Chondrocyte (in vitro differentiated cells): ENCODE measurements at regions not wholly inside any gene's neighbourhood (a gene's known extent, or its start where the extent isn't known, plus 50 kb on each side); places are given as distances from the start of the nearest gene placed in this dataset.

ENCODE experiments used
- DNase-seq: peaks from one replicate; pipeline ENCODE4 v3.0.0; 2021; ENCODE audit warnings: mixed read lengths, low spot score
- H3K27ac Mint-ChIP-seq: one replicate; pipeline ENCODE4 v1.8.0; 2021; ENCODE audit warnings: mild to moderate bottlenecking, moderate library complexity, mixed read lengths; ENCODE audit not compliant: unreplicated experiment
- H3K27me3 Mint-ChIP-seq: 2 replicates; pipeline ENCODE4 v1.8.0; 2021; ENCODE audit warnings: low read depth, mixed read lengths
- H3K36me3 Mint-ChIP-seq: 2 replicates; pipeline ENCODE4 v1.8.0; 2021; ENCODE audit warnings: low read depth, mixed read lengths
- H3K4me1 Mint-ChIP-seq: 2 replicates; pipeline ENCODE4 v1.8.0; 2021; ENCODE audit warnings: low read depth, mild to moderate bottlenecking, mixed read lengths
- H3K4me3 Mint-ChIP-seq: one replicate; pipeline ENCODE4 v1.8.0; 2021; ENCODE audit warnings: mild to moderate bottlenecking, moderate library complexity, mixed read lengths; ENCODE audit not compliant: unreplicated experiment
- H3K9me3 Mint-ChIP-seq: 2 replicates; pipeline ENCODE4 v1.8.0; 2021; ENCODE audit warnings: low read depth, mixed read lengths
- CTCF ChIP-seq: fragments of 200-600 bp; sonication (generic); IDR thresholded peaks from 2 replicates; pipeline ENCODE4 v1.5.0; 2021; ENCODE audit warnings: antibody characterized with exemption, mild to moderate bottlenecking, moderate library complexity

DNA sequence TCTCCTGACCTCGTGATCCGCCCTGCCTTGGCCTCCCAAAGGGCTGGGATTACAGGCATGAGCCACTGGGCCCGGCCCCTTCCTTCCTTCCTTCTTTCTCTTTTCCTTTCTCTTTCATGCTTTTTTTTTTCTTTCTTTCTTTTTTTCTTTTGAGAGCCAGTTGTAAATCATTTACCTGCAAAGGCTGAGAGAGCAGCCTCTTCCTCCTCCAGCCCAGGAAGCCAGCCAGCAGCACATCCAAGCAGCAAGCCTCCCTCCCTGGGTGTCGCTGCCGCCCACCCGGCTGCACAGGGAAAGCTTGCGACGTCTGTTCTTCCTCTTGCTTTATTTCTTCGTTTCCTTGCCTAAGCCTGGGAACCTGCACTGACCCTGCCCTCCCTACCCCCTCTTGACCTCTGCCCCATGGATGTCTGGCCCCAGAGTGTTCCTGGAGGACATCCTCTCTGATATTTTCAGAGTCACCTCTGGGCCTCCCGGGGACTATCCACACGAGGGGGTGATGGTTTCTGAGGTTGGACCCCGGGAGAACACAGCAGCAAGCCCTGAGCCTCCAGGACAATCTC, 62.8 kb upstream of the MYL10 start:
- peaks cover 27% of the 10 kb centered on the region for H3K4me1 Mint-ChIP-seq
- no peaks in the 10 kb centered on the region for H3K9me3 Mint-ChIP-seq
- DNase-seq, result no peak
- H3K27ac Mint-ChIP-seq, result no peak overlapping the region
- H3K4me3 Mint-ChIP-seq, result no peak overlapping the region
- no peaks in the 10 kb centered on the region for H3K27me3 Mint-ChIP-seq
- no peak for TF ChIP-seq CTCF
- H3K36me3 Mint-ChIP-seq, result no peaks in the 10 kb centered on the region

GRCh38 chr7:101693498-101694091, 64.5 kb upstream of the MYL10 start:
- Mint-ChIP-seq H3K4me1 (peaks cover 24% of the 10 kb centered on the region), H3K36me3 (no peaks in the 10 kb centered on the region), H3K4me3 (no peak overlapping the region), H3K27me3 (peaks cover 2% of the 10 kb centered on the region), H3K9me3 (no peaks in the 10 kb centered on the region), H3K27ac (no peak overlapping the region)
- no peak for DNase-seq
- no peak for TF ChIP-seq CTCF

GRCh38 chr7:101698964-101699363, 69.9 kb upstream of the MYL10 start:
- no peak for DNase-seq
- no peaks in the 10 kb centered on the region for H3K9me3 Mint-ChIP-seq
- no peaks in the 10 kb centered on the region for H3K36me3 Mint-ChIP-seq
- H3K27me3 Mint-ChIP-seq, result peaks cover 21% of the 10 kb centered on the region
- H3K4me3 Mint-ChIP-seq, result no peak overlapping the region
- no peak overlapping the region for H3K27ac Mint-ChIP-seq
- TF ChIP-seq CTCF, result no peak
- H3K4me1 Mint-ChIP-seq, result no peaks in the 10 kb centered on the region

DNA sequence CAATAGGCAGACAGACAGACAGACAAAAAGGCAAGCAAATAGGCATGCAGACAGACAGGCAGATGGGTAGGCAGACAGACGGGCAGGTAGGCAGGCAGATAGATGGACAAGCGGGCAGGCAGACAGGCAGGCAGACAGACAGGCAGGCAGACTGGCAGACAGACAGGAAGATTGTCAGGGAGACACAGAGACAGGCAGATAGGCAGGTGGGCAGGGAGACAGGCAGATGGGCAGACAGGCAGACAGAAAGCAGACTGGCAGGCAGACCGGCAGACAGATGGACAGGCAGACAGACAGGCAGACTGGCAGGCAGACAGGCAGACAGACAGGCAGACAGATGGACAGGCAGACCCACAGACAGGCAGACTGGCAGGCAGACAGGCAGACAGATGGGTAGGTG, 70.3 kb upstream of the MYL10 start:
- Mint-ChIP-seq H3K27ac (no peak overlapping the region), H3K27me3 (peaks cover 21% of the 10 kb centered on the region), H3K9me3 (no peaks in the 10 kb centered on the region), H3K4me3 (no peak overlapping the region), H3K4me1 (no peaks in the 10 kb centered on the region), H3K36me3 (no peaks in the 10 kb centered on the region)
- TF ChIP-seq CTCF, result no peak
- DNase-seq, result no peak

DNA sequence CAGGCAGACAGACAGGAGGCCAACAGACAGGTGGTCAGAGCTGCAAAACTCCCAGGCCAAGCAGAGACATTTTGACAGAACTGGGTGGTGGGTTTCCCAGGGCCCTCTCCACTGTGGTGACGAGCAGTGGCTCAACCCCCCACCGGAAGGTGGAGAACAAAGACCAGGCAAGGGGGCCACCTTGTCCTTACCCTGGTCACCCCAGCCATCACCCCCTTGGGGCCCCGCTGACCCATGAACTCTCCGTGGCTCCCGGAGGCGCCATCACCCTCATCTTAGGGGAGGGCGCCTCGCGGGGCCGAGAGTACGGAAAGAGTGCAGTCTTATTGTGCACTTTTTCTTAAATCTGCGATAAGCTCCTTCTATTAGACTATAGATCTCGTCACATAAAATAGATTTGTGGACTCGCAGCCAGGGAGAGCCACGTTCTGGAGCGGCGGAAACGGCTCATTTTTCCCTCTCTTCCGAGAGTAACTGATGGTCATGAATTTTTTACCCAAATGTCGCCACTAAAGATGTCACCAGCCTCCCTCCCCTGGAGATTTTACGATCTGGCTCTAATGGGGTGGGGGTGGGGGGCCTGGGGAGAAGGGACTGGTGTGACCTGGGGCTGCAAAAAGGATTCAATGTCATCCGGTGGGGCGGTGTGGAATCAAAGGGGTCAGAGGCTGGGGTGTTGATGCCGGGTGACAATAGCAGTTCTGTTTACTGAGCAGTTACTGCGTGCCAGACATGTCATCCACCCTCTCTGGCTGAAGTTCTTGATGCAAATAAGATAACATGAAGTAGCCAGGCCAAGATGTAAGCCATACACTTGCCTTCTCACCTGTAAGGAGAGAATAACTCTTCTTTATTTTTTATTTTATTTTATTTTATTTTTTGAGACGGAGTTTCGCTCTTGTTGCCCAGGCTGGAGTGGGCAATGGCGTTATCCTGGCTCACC, 71.1 kb upstream of the MYL10 start:
- DNase-seq, result no peak
- Mint-ChIP-seq H3K9me3 (no peaks in the 10 kb centered on the region), H3K36me3 (no peaks in the 10 kb centered on the region), H3K27ac (no peak overlapping the region), H3K4me3 (no peak overlapping the region), H3K27me3 (peaks cover 21% of the 10 kb centered on the region), H3K4me1 (no peaks in the 10 kb centered on the region)
- TF ChIP-seq CTCF, result no peak
